ENCODE measurements at regions not wholly inside any gene's neighbourhood (a gene's known extent, or its start where the extent isn't known, plus 50 kb on each side); places are given as distances from the start of the nearest gene placed in this dataset.

- no peak for DNase-seq (ENCODE audit: low spot score)
Measured at GRCh38 chr5:178808886-178809285, 50.9 kb upstream of the ZNF354B start.

- no peak for DNase-seq (ENCODE audit: low spot score)
Measured at GRCh38 chr5:178801021-178801420, 58.7 kb upstream of the ZNF354B start.

- no peak for DNase-seq (ENCODE audit: low spot score)
Measured at GRCh38 chr5:178797546-178798440, 62.0 kb upstream of the ZNF354B start.

GRCh38 chr5:178797101-178797521, 62.6 kb upstream of the ZNF354B start:
- DNase-seq (ENCODE audit: low spot score), result no peak

GRCh38 chr5:178796165-178796945, 63.4 kb upstream of the ZNF354B start:
- no peak for DNase-seq (ENCODE audit: low spot score)

- no peak for DNase-seq (ENCODE audit: low spot score)
Measured at GRCh38 chr5:178794433-178794832, 64.0 kb upstream of the ZNF354A start.

- no peak for DNase-seq (ENCODE audit: low spot score)
Measured at GRCh38 chr5:178793696-178794095, 63.2 kb upstream of the ZNF354A start.

- DNase-seq (ENCODE audit: low spot score), result peak; percentile 43
Measured at GRCh38 chr5:178793151-178793550, 62.7 kb upstream of the ZNF354A start.

- no peak for DNase-seq (ENCODE audit: low spot score)
Measured at GRCh38 chr5:178791976-178792375, 61.5 kb upstream of the ZNF354A start.

GRCh38 chr5:178790371-178790770, 59.9 kb upstream of the ZNF354A start:
- DNase-seq (ENCODE audit: low spot score), result no peak

- no peak for DNase-seq (ENCODE audit: low spot score)
Measured at GRCh38 chr5:178788381-178789085, 58.1 kb upstream of the ZNF354A start.

GRCh38 chr5:178787889-178788288, 57.4 kb upstream of the ZNF354A start:
- no peak for DNase-seq (ENCODE audit: low spot score)

- DNase-seq (ENCODE audit: low spot score), result peak; percentile 17
Measured at GRCh38 chr5:178786859-178787499, 56.5 kb upstream of the ZNF354A start.

- DNase-seq (ENCODE audit: low spot score), result no peak
Measured at GRCh38 chr5:178786417-178786816, 56.0 kb upstream of the ZNF354A start.

GRCh38 chr5:178785999-178786398, 55.5 kb upstream of the ZNF354A start:
- no peak for DNase-seq (ENCODE audit: low spot score)

GRCh38 chr5:178784391-178784790, 53.9 kb upstream of the ZNF354A start:
- DNase-seq (ENCODE audit: low spot score), result no peak

GRCh38 chr5:178781936-178782335, 51.5 kb upstream of the ZNF354A start:
- no peak for DNase-seq (ENCODE audit: low spot score)

- no peak for DNase-seq (ENCODE audit: low spot score)
Measured at GRCh38 chr5:178780581-178781498, 50.4 kb upstream of the ZNF354A start.

Measured in HuH-7 (cell line).